Smooth muscle cell (in vitro differentiated cells): ENCODE measurements at regions not wholly inside any gene's neighbourhood (a gene's known extent, or its start where the extent isn't known, plus 50 kb on each side); places are given as distances from the start of the nearest gene placed in this dataset.

Experiments
- DNase-seq: peaks from one replicate; lab custom pipeline; 2025; ENCODE audit not compliant: unreplicated experiment; lab: John Stamatoyannopoulos, UW
- H2AFZ ChIP-seq: fragments of 200-600 bp; sonication (generic); 2 replicates; pipeline ENCODE4 v1.6.0; 2016; ENCODE audit warnings: antibody characterized with exemption, low read depth, mild to moderate bottlenecking
- H3F3A ChIP-seq: fragments of 200-600 bp; sonication (generic); 2 replicates; pipeline ENCODE4 v1.6.0; 2017; ENCODE audit warnings: antibody characterized with exemption, low read depth
- H3K27ac ChIP-seq: fragments of 200-600 bp; sonication (generic); 2 replicates; pipeline ENCODE4 v1.5.1; 2016; ENCODE audit warnings: low read depth, mild to moderate bottlenecking
- H3K27me3 ChIP-seq: fragments of 200-600 bp; sonication (generic); 2 replicates; pipeline ENCODE4 v1.6.1; 2016; ENCODE audit warnings: low read depth, mild to moderate bottlenecking
- H3K36me3 ChIP-seq: fragments of 200-600 bp; sonication (generic); 2 replicates; pipeline ENCODE4 v1.5.1; 2016; ENCODE audit warnings: low read depth
- H3K4me1 ChIP-seq: fragments of 200-600 bp; sonication (generic); 2 replicates; pipeline ENCODE4 v1.5.1; 2016; ENCODE audit warnings: low read depth
- H3K4me2 ChIP-seq: fragments of 200-600 bp; sonication (generic); 2 replicates; pipeline ENCODE4 v1.6.0; 2016; ENCODE audit warnings: mild to moderate bottlenecking
- H3K4me3 ChIP-seq: fragments of 200-600 bp; sonication (generic); 2 replicates; pipeline ENCODE4 v1.5.1; 2016; ENCODE audit warnings: mild to moderate bottlenecking
- H3K79me2 ChIP-seq: fragments of 200-600 bp; sonication (generic); 2 replicates; pipeline ENCODE4 v1.6.0; 2016; ENCODE audit warnings: low read depth, mild to moderate bottlenecking
- H3K9ac ChIP-seq: fragments of 200-600 bp; sonication (generic); 2 replicates; pipeline ENCODE4 v1.6.0; 2016; ENCODE audit warnings: low read depth
- H3K9me3 ChIP-seq: fragments of 200-600 bp; sonication (generic); replicated peaks from 2 replicates; pipeline ENCODE4 v1.5.1; 2016; ENCODE audit warnings: low read depth
- H4K20me1 ChIP-seq: fragments of 200-600 bp; sonication (generic); 2 replicates; pipeline ENCODE4 v1.6.0; 2016; ENCODE audit warnings: low read depth
- CTCF ChIP-seq: fragments of 200-600 bp; sonication (generic); IDR thresholded peaks from 2 replicates; pipeline ENCODE4 v1.5.1; 2017; ENCODE audit warnings: borderline replicate concordance, mild to moderate bottlenecking, antibody characterized with exemption; ENCODE audit not compliant: insufficient read depth, poor library complexity, severe bottlenecking
- WGBS: methylation state at CpG from one replicate; pipeline ENCODE4 v1.1.7; 2016; ENCODE audit warnings: low lambda C conversion rate; 5-methylcytosine and 5-hydroxymethylcytosine counted together

- peak overlapping the region; percentile 4 for H2AFZ ChIP-seq
- H3K9ac ChIP-seq = no peak overlapping the region
- H3K27me3 ChIP-seq = no peaks in the 10 kb centered on the region
- H3K36me3 ChIP-seq = no peaks in the 10 kb centered on the region
- WGBS = 49% methylated on average over 2 of the region's 2 CpGs
- peak overlapping the region; percentile 29 for H3K4me2 ChIP-seq
- H3K9me3 ChIP-seq = no peaks in the 10 kb centered on the region
- no peak for DNase-seq
- no peak for TF ChIP-seq CTCF
- H3F3A ChIP-seq = no peaks in the 10 kb centered on the region
- H3K4me1 ChIP-seq = no peaks in the 10 kb centered on the region
- H3K79me2 ChIP-seq = no peaks in the 10 kb centered on the region
- peak overlapping the region; percentile 64 for H3K27ac ChIP-seq
- no peaks in the 10 kb centered on the region for H4K20me1 ChIP-seq
- no peak overlapping the region for H3K4me3 ChIP-seq
Observed at GRCh38 chr12:60148109-60148508, 552.3 kb downstream of the SLC16A7 start.

GRCh38 chr12:60148831-60149230 is 553.0 kb downstream of the SLC16A7 start:
- TF ChIP-seq CTCF = no peak
- no peak for DNase-seq
- Histone ChIP-seq H3K4me2 (peak overlapping the region; percentile 29), H3K9ac (no peak overlapping the region), H3K4me1 (no peaks in the 10 kb centered on the region), H4K20me1 (no peaks in the 10 kb centered on the region), H3K36me3 (no peaks in the 10 kb centered on the region), H3K79me2 (no peaks in the 10 kb centered on the region), H3K27ac (peak overlapping the region; percentile 64), H2AFZ (no peak overlapping the region), H3K4me3 (no peak overlapping the region), H3K9me3 (no peaks in the 10 kb centered on the region), H3K27me3 (no peaks in the 10 kb centered on the region), H3F3A (no peaks in the 10 kb centered on the region)

- H3K4me2 ChIP-seq = no peak overlapping the region
Observed at GRCh38 chr12:60152756-60153155, 556.9 kb downstream of the SLC16A7 start.

More at GRCh38 chr12:60152756-60153155, 556.9 kb downstream of the SLC16A7 start:
- H2AFZ ChIP-seq = no peak overlapping the region
- no peaks in the 10 kb centered on the region for H3K9me3 ChIP-seq
- no peaks in the 10 kb centered on the region for H3F3A ChIP-seq
- no peak for DNase-seq
- no peak for TF ChIP-seq CTCF
- no peaks in the 10 kb centered on the region for H3K36me3 ChIP-seq
- no peaks in the 10 kb centered on the region for H3K27me3 ChIP-seq
- WGBS = 88% methylated on average over 1 of the region's 1 CpG
- no peaks in the 10 kb centered on the region for H3K4me1 ChIP-seq
- no peaks in the 10 kb centered on the region for H4K20me1 ChIP-seq
- no peaks in the 10 kb centered on the region for H3K79me2 ChIP-seq
- H3K9ac ChIP-seq = no peak overlapping the region
- no peak overlapping the region for H3K27ac ChIP-seq
- no peak overlapping the region for H3K4me3 ChIP-seq
